ACC112 (cell line): ENCODE measurements at regions not wholly inside any gene's neighbourhood (a gene's known extent, or its start where the extent isn't known, plus 50 kb on each side); places are given as distances from the start of the nearest gene placed in this dataset.
"Not testable (repeated sequence)": the region's sequence is repeated elsewhere in the genome, so short reads cannot be mapped to it uniquely, and the experiment has no call there.

ENCODE experiments used
- H2AFZ ChIP-seq: fragments of 200-600 bp; sonication (generic); one replicate; pipeline ENCODE4 v1.6.0; 2017; ENCODE audit warnings: antibody characterized with exemption, low read length; ENCODE audit not compliant: unreplicated experiment
- H3K27ac ChIP-seq: fragments of 200-600 bp; sonication (generic); 2 replicates; pipeline ENCODE4 v1.5.1; 2014; ENCODE audit warnings: low read depth, mild to moderate bottlenecking, antibody characterized with exemption, low read length, moderate library complexity
- H3K27me3 ChIP-seq: fragments of 200-600 bp; sonication (generic); 2 replicates; pipeline ENCODE4 v1.6.1; 2014; ENCODE audit warnings: mild to moderate bottlenecking, antibody characterized with exemption, low read length, moderate library complexity, mixed read lengths; ENCODE audit not compliant: insufficient read depth
- H3K36me3 ChIP-seq: fragments of 200-600 bp; sonication (generic); 2 replicates; pipeline ENCODE4 v1.6.1; 2016; ENCODE audit warnings: mild to moderate bottlenecking, antibody characterized with exemption, low read length, moderate library complexity, mixed read lengths; ENCODE audit not compliant: insufficient read depth
- H3K4me1 ChIP-seq: fragments of 200-600 bp; sonication (generic); one replicate; pipeline ENCODE4 v1.6.1; 2016; ENCODE audit warnings: low read length, mixed read lengths; ENCODE audit not compliant: insufficient read depth, unreplicated experiment, control insufficient read depth
- H3K4me3 ChIP-seq: fragments of 200-600 bp; sonication (generic); 2 replicates; pipeline ENCODE4 v1.5.1; 2014; ENCODE audit warnings: mild to moderate bottlenecking, low read depth, low read length
- H3K79me2 ChIP-seq: fragments of 200-600 bp; sonication (generic); one replicate; pipeline ENCODE4 v1.6.0; 2016; ENCODE audit warnings: low read length; ENCODE audit not compliant: control insufficient read depth, unreplicated experiment, insufficient read depth

DNA sequence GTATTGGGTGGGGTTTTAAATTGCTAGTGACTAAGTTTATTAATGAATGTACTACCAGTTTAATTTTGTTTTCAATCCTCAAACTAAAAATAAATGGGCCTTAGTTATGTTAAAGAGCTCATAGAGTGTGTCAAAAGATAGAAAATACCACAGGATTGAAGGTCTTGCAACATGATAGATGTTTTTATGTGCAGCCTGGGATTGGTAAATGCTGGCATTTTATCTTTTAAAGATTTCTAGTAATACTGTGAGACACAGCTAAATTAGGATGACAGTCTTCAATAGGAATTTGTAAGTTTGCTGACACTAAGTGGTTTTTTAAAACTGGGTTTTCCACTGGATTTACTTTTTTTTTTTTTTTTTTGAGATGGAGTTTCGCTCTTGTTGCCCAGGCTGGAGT is 122.3 kb downstream of the HAUS1 start:
- Histone ChIP-seq H3K4me1 (peaks cover 4% of the 10 kb centered on the region), H3K27me3 (no peaks in the 10 kb centered on the region), H3K27ac (no peak overlapping the region), H3K36me3 (0 out of 2 replicates have a peak, but pooled peaks cover 3% of the 10 kb centered on the region), H3K4me3 (no peak overlapping the region), H2AFZ (no peak overlapping the region), H3K79me2 (peaks cover 5% of the 10 kb centered on the region)

DNA sequence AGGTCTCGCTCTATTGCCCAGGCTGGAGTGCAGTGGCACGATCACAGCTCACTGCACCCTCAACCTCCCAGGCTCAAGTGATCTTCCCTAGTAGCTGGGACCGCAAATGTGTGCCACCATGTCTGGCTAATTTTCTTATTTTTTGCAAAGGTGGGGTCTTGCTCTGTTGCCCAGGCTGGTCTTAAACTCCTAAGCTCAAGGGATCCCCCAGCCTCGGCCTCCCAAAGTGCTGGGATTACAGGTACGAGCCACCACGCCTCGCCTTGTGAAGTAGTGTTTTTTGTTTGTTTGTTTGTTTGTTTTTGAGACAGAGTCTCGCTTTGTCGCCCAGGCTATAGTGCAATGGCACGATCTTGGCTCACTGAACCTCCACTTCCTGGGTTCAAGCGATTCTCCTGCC is 125.5 kb downstream of the HAUS1 start:
- H3K36me3 ChIP-seq, H2AFZ ChIP-seq, H3K4me1 ChIP-seq, H3K27me3 ChIP-seq, H3K79me2 ChIP-seq, H3K4me3 ChIP-seq, H3K27ac ChIP-seq: not testable (repeated sequence)

DNA sequence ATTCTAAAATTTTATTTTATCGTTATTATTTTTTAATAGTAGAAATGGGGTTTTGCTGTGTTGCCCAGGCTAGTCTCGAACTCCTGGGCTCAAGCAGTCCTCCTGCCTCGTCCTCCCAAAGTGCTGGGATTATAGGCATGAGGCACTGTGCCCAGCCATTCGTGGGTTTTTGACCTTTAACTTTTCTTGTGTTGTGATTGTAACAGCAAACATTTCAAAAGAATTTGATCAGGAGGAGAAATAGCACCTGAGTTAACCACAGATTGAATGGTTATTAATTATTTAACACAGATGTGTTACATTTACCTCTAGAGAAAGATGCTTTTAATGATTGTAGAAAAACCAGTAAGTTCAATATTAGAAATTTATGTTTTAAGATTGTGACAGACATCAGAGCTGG is 132.0 kb downstream of the HAUS1 start:
- H3K27me3 ChIP-seq, result no peaks in the 10 kb centered on the region
- no peaks in the 10 kb centered on the region for H3K4me1 ChIP-seq
- H3K36me3 ChIP-seq, result no peaks in the 10 kb centered on the region
- H3K27ac ChIP-seq, result no peak overlapping the region
- no peaks in the 10 kb centered on the region for H3K79me2 ChIP-seq
- H2AFZ ChIP-seq, result no peak overlapping the region
- no peak overlapping the region for H3K4me3 ChIP-seq

DNA sequence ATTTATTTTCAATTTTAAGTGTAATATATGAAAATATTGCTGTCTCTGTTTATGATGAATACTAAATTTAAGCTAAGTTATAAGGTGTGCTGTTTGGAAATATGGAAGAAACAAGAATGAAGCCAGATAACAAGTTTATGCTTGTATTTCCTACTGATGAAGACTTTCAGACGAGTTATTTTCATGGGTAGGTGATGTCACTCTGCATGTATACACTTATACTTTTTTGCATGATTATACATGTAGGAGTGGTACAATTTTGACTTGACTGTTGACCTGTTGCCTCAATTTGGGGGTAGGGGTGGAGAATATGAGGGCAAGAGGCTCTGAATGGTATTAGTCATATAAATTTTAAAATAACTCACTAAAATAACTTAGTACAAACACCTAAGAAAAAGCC is 133.7 kb downstream of the HAUS1 start:
- H3K27ac ChIP-seq, result no peak overlapping the region
- H3K79me2 ChIP-seq, result peaks cover 3% of the 10 kb centered on the region
- H2AFZ ChIP-seq, result no peak overlapping the region
- H3K4me1 ChIP-seq, result no peaks in the 10 kb centered on the region
- no peak overlapping the region for H3K4me3 ChIP-seq
- no peaks in the 10 kb centered on the region for H3K27me3 ChIP-seq
- no peaks in the 10 kb centered on the region for H3K36me3 ChIP-seq

DNA sequence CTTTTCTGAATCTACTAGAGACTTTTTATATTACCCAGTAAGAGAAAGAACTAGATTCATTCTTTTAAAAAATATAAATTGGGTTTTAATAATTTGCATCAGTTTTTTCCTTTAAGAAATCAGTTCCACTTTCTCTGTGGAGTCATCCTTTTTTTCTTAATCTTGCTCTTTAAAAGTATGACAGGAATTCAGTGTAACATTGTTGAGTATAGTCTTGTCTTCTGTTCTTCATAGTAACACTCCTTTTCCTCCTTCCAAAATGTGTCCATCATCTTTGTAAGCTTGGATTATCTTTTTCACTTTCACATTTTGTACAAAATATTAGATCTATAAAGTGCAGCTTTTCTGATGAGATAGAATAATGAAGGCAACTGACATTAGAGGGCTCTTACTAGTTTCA is 135.4 kb downstream of the HAUS1 start:
- H3K27ac ChIP-seq, result no peak overlapping the region
- H3K79me2 ChIP-seq, result peaks cover 4% of the 10 kb centered on the region
- H3K27me3 ChIP-seq, result no peaks in the 10 kb centered on the region

DNA sequence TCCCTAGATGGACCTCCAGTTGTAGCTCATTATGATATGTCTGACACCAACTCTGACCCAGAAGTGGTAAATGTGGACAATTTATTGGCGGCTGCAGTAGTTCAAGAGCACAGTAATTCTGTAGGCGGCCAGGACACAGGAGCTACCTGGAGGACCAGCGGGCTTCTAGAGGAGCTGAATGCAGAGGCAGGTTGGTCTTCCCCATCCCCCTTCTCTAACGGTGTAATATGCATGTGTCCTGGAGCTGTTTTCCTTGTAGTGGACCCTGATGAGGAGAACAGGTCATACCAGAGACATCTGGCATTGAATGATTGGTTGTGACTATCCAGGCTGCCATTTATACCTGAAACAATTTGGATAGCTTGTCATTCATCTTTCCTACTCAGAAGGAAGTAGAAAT is 135.8 kb downstream of the HAUS1 start:
- no peaks in the 10 kb centered on the region for H3K4me1 ChIP-seq
- H2AFZ ChIP-seq, result no peak overlapping the region
- H3K36me3 ChIP-seq, result no peaks in the 10 kb centered on the region
- peaks cover 7% of the 10 kb centered on the region for H3K79me2 ChIP-seq
- no peak overlapping the region for H3K4me3 ChIP-seq
- H3K27me3 ChIP-seq, result no peaks in the 10 kb centered on the region
- H3K27ac ChIP-seq, result no peak overlapping the region

More for the DNA sequence above, 135.4 kb downstream of the HAUS1 start:
- Histone ChIP-seq H2AFZ (no peak overlapping the region), H3K4me1 (no peaks in the 10 kb centered on the region), H3K4me3 (no peak overlapping the region), H3K36me3 (no peaks in the 10 kb centered on the region)

DNA sequence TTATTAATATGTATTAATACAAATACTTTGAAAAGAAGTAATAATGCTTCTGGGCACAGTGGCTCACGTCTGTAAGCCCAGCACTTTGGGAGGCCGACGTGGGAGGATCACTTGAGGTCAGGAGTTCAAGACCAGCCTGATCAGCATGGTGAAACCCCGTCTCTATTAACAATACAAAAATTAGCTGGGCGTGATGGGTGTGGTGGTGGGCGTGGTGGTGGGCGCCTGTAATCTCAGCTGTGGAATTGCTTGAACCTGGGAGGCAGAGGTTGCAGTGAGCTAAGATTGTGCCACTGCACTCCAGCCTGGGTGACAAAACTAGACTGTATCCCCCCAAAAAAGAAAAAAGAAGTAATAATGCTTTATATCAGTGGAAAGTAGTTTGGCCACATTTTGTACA is 137.2 kb downstream of the HAUS1 start:
- H3K36me3 ChIP-seq, H3K27me3 ChIP-seq, H3K4me1 ChIP-seq, H2AFZ ChIP-seq, H3K27ac ChIP-seq, H3K4me3 ChIP-seq, H3K79me2 ChIP-seq: not testable (repeated sequence)

DNA sequence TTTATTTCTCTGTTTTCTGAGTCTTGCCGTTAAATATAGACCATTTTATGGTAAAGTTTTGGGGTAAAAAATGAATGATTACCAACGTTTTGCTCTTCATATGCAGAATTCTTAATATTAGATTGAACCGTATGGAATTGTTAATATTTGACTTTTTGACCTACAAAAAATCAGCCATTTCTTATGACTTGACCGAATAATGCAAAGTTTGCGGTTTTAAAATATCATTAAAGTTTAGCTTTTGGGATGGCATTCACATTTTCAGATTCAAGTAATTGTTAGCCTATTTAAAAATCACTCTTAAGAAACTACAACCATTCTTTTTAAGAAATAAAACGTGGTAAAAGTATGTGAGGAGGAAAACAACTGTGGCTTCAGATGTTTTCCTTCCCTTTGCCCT is 138.0 kb downstream of the HAUS1 start:
- Histone ChIP-seq H2AFZ (no peak overlapping the region), H3K36me3 (no peaks in the 10 kb centered on the region), H3K27ac (no peak overlapping the region), H3K4me3 (no peak overlapping the region), H3K79me2 (peaks cover 9% of the 10 kb centered on the region), H3K27me3 (no peaks in the 10 kb centered on the region), H3K4me1 (no peaks in the 10 kb centered on the region)

DNA sequence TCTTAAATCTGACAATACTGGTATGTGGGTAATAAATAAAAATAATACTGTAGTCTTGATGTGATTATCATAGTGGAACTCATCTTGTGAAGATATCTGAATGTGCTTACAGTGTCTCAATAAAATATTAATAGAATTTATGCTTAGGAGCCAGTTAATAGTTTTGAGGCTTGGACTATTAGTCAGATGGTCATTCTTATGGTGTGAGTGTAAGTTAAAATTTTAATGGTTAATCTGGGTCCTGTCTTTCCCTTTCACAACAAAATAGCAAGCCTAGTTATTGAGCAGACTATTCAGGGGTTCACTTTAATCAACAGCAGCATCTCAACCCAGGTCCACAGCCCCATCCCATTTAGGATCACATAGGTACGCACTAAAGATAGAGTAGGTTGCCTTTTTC is 138.9 kb downstream of the HAUS1 start:
- H3K36me3 ChIP-seq, result no peaks in the 10 kb centered on the region
- H2AFZ ChIP-seq, result no peak overlapping the region
- no peaks in the 10 kb centered on the region for H3K27me3 ChIP-seq
- peaks cover 15% of the 10 kb centered on the region for H3K79me2 ChIP-seq
- no peaks in the 10 kb centered on the region for H3K4me1 ChIP-seq
- H3K4me3 ChIP-seq, result no peak overlapping the region
- no peak overlapping the region for H3K27ac ChIP-seq

DNA sequence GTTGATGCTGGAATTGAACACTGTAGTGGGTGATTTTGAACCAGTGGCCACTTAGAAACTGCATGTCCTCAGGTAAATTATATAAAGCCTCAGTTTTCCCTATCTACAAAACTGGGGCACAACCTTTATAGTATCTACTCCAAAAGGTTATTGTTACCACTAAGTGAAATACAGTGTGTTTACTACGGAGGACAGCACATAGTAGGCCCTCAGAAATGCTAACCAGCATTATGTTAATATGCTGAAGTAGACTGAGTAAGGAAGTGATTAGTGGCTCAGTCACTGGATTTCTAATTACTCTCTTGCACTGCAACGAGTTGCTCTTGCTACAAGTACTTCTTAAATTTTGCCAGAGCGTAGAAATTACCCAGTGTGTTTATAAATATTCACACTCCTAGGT is 139.5 kb downstream of the HAUS1 start:
- Histone ChIP-seq H3K36me3 (no peaks in the 10 kb centered on the region), H3K4me1 (no peaks in the 10 kb centered on the region), H3K27me3 (no peaks in the 10 kb centered on the region), H3K79me2 (peaks cover 17% of the 10 kb centered on the region), H3K4me3 (no peak overlapping the region), H3K27ac (no peak overlapping the region), H2AFZ (no peak overlapping the region)

DNA sequence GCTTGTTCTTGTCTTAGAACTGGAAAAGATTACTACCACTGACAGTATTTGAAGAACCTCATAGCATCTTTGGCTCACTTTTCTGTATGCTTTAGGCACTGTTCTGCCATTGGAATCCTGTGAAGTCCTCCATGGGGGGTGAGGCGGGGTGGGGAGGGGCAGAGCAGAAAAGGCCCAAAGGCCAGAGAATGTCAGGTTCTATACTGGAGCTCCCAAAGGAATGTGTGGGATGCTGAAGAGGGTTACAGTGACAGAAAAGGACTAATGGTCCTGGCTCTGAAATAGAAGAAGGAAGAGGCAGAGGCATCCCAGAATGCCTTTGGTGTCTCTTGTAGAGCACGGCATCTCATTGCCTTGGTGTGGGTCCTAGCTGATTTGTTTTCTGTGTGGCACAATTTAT is 141.9 kb downstream of the HAUS1 start:
- H3K27ac ChIP-seq, result no peak overlapping the region
- peaks cover 17% of the 10 kb centered on the region for H3K4me1 ChIP-seq
- H3K27me3 ChIP-seq, result no peaks in the 10 kb centered on the region
- H2AFZ ChIP-seq, result no peak overlapping the region
- H3K36me3 ChIP-seq, result no peaks in the 10 kb centered on the region
- peaks cover 26% of the 10 kb centered on the region for H3K79me2 ChIP-seq
- no peak overlapping the region for H3K4me3 ChIP-seq

DNA sequence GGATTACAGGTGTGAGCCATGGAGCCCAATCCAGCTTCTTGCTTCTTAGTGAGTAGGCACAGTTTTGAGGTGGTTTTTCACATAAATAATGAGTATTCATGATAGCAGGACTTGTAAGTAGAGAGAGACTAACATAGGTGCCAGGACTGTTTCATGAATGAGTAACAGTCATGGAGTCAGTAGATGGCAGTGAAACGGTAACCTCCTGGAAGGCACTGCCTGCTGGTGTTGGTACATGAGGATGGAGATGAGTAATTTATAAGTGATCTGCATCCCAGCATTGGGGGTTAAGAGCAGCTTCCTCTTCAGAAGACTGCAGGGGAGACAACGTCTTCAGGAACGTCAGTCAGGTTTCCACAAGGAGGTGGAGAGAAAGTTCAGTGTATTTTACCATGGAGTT is 143.8 kb downstream of the HAUS1 start:
- no peak overlapping the region for H2AFZ ChIP-seq
- H3K79me2 ChIP-seq, result peaks cover 29% of the 10 kb centered on the region
- H3K36me3 ChIP-seq, result no peaks in the 10 kb centered on the region
- H3K27ac ChIP-seq, result no peak overlapping the region
- H3K4me1 ChIP-seq, result peaks cover 23% of the 10 kb centered on the region
- no peak overlapping the region for H3K4me3 ChIP-seq
- H3K27me3 ChIP-seq, result no peaks in the 10 kb centered on the region
